ENCODE measurements at regions not wholly inside any gene's neighbourhood (a gene's known extent, or its start where the extent isn't known, plus 50 kb on each side); places are given as distances from the start of the nearest gene placed in this dataset.

- H3K36me3 ChIP-seq (ENCODE audit: control insufficient read depth in 2 of 2, insufficient read depth in 2 of 2, low read length in 1 of 2): no peaks in the 10 kb centered on the region
- 13% methylated on average over 5 of the region's 5 CpGs for WGBS (ENCODE audit: insufficient coverage, insufficient replicate concordance, low lambda C conversion rate, missing lambda C conversion rate)
- H3K79me2 ChIP-seq (ENCODE audit: control insufficient read depth, insufficient read depth, low read length): no peaks in the 10 kb centered on the region
- RAD21 ChIA-PET (ENCODE audit: unreplicated experiment): no interaction called here
- H3K27me3 ChIP-seq (replicated peaks in 1 of 2; ENCODE audit: control insufficient read depth in 2 of 2, insufficient read depth in 2 of 2, low read length in 1 of 2): no peaks in the 10 kb centered on the region; a peak in 1 of 4 replicates
- BruUV-seq (replicated peaks): no TSS peak
- no peaks in the 10 kb centered on the region for H3K9me3 ChIP-seq (replicated peaks; ENCODE audit: control insufficient read depth, insufficient read depth, low read length)
- intact Hi-C loops (cut with micrococcal nuclease; ENCODE audit: unreplicated experiment): no loop called here
- no peak overlapping the region for H3K27ac ChIP-seq (ENCODE audit: control insufficient read depth, insufficient read depth)
- no peak overlapping the region for H2AFZ ChIP-seq (ENCODE audit: control insufficient read depth, low read depth, low read length)
- no peak overlapping the region for H3K4me2 ChIP-seq (ENCODE audit: control insufficient read depth, insufficient read depth)
- SMC1A ChIA-PET (ENCODE audit: uncharacterized antibody, unreplicated experiment): interaction anchor here (1.3 kb wide), 1 partner anchor 10 kb away, joined by 3 read pairs; no protein-coding TSS in a partner anchor
- TF ChIP-seq EED (IDR thresholded peaks at IDR 0.05; ENCODE audit: low read depth) (no peak), ZNF207 (IDR thresholded peaks at IDR 0.05; ENCODE audit: borderline replicate concordance) (no peak), TBL1XR1 (IDR thresholded peaks at IDR 0.05; ENCODE audit: low read depth, low read length) (no peak), NR2C2 (IDR thresholded peaks at IDR 0.05; ENCODE audit: borderline replicate concordance, control insufficient read depth, insufficient read length, low read depth) (no peak), RAD21 (IDR thresholded peaks at IDR 0.05; ENCODE audit: insufficient read depth, low read depth, low read length) (0 out of 2 replicates have a peak, but pooled peaks have one; percentile 21), SIN3A (IDR thresholded peaks at IDR 0.05; ENCODE audit: low read depth, low read length) (no peak), NFIC (IDR thresholded peaks at IDR 0.05; ENCODE audit: low read depth, low read length) (no peak), SMC3 (IDR thresholded peaks at IDR 0.05; ENCODE audit: borderline replicate concordance, low read length) (peak; percentile 45; the same call in 1 of the 2 replicates), POLR2A (IDR thresholded peaks at IDR 0.05; ENCODE audit: low read depth, low read length) (no peak), RBBP5 (conservative IDR thresholded peaks at IDR 0.05) (no peak), POLR2AphosphoS2 (IDR thresholded peaks at IDR 0.05; ENCODE audit: low read depth, low read length) (no peak), ASH2L (IDR thresholded peaks at IDR 0.05; ENCODE audit: borderline replicate concordance, low read depth) (no peak), TARDBP (IDR thresholded peaks at IDR 0.05; ENCODE audit: borderline replicate concordance) (no peak), TCF7 (IDR thresholded peaks at IDR 0.05; ENCODE audit: borderline replicate concordance) (no peak)
- TF ChIP-seq, protein P1, sequence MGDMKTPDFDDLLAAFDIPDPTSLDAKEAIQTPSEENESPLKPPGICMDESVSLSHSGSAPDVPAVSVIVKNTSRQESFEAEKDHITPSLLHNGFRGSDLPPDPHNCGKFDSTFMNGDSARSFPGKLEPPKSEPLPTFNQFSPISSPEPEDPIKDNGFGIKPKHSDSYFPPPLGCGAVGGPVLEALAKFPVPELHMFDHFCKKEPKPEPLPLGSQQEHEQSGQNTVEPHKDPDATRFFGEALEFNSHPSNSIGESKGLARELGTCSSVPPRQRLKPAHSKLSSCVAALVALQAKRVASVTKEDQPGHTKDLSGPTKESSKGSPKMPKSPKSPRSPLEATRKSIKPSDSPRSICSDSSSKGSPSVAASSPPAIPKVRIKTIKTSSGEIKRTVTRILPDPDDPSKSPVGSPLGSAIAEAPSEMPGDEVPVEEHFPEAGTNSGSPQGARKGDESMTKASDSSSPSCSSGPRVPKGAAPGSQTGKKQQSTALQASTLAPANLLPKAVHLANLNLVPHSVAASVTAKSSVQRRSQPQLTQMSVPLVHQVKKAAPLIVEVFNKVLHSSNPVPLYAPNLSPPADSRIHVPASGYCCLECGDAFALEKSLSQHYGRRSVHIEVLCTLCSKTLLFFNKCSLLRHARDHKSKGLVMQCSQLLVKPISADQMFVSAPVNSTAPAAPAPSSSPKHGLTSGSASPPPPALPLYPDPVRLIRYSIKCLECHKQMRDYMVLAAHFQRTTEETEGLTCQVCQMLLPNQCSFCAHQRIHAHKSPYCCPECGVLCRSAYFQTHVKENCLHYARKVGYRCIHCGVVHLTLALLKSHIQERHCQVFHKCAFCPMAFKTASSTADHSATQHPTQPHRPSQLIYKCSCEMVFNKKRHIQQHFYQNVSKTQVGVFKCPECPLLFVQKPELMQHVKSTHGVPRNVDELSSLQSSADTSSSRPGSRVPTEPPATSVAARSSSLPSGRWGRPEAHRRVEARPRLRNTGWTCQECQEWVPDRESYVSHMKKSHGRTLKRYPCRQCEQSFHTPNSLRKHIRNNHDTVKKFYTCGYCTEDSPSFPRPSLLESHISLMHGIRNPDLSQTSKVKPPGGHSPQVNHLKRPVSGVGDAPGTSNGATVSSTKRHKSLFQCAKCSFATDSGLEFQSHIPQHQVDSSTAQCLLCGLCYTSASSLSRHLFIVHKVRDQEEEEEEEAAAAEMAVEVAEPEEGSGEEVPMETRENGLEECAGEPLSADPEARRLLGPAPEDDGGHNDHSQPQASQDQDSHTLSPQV (IDR thresholded peaks at IDR 0.05): no peak
- TF ChIP-seq, protein P2, sequence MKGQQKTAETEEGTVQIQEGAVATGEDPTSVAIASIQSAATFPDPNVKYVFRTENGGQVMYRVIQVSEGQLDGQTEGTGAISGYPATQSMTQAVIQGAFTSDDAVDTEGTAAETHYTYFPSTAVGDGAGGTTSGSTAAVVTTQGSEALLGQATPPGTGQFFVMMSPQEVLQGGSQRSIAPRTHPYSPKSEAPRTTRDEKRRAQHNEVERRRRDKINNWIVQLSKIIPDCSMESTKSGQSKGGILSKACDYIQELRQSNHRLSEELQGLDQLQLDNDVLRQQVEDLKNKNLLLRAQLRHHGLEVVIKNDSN (IDR thresholded peaks at IDR 0.05; ENCODE audit: borderline replicate concordance, extremely low read length, insufficient read depth, low read depth, low read length): no peak
- TF ChIP-seq, protein P3, sequence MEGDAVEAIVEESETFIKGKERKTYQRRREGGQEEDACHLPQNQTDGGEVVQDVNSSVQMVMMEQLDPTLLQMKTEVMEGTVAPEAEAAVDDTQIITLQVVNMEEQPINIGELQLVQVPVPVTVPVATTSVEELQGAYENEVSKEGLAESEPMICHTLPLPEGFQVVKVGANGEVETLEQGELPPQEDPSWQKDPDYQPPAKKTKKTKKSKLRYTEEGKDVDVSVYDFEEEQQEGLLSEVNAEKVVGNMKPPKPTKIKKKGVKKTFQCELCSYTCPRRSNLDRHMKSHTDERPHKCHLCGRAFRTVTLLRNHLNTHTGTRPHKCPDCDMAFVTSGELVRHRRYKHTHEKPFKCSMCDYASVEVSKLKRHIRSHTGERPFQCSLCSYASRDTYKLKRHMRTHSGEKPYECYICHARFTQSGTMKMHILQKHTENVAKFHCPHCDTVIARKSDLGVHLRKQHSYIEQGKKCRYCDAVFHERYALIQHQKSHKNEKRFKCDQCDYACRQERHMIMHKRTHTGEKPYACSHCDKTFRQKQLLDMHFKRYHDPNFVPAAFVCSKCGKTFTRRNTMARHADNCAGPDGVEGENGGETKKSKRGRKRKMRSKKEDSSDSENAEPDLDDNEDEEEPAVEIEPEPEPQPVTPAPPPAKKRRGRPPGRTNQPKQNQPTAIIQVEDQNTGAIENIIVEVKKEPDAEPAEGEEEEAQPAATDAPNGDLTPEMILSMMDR (IDR thresholded peaks at IDR 0.05 in 2 of 3, conservative IDR thresholded peaks at IDR 0.05 in 1 of 3; ENCODE audit: control insufficient read depth in 2 of 3, extremely low read depth in 1 of 3, insufficient read depth in 1 of 3, low read depth in 3 of 3, low read length in 3 of 3): peak; percentile 37 to 41 (median 39); a peak in 3 of 6 replicates
- no peaks in the 10 kb centered on the region for H3K4me1 ChIP-seq (ENCODE audit: control insufficient read depth, insufficient read depth, low read length)
- H4K20me1 ChIP-seq (ENCODE audit: control insufficient read depth, insufficient read depth): no peaks in the 10 kb centered on the region
- H3K4me3 ChIP-seq: no peak overlapping the region
- ATAC-seq (peak; percentile 42; the same call in 2 of the 3 replicates), DNase-seq (ENCODE audit: low read depth, low spot score) (no peak), FAIRE-seq (no peak)
- POLR2A ChIA-PET: no interaction called here
- CTCF ChIA-PET: interaction anchor here (0.6 to 3.3 kb wide), 9 partner anchors 9 to 1042 kb away, joined by 3 to 12 read pairs (median 4); no protein-coding TSS in a partner anchor
- H3K9ac ChIP-seq (ENCODE audit: control insufficient read depth, insufficient read depth, low read length): no peak overlapping the region
- in situ Hi-C loops (cut with MboI): no loop called here
Observed at GRCh38 chr1:242651817-242652216, 127.3 kb upstream of the PLD5 start.

Data from GM12878 (cell line).